H1 (cell line): ENCODE measurements at regions not wholly inside any gene's neighbourhood (a gene's known extent, or its start where the extent isn't known, plus 50 kb on each side); places are given as distances from the start of the nearest gene placed in this dataset.

Source experiments
- CTCF ChIA-PET: fragments of 300-600 bp; sonication (Branson Sonifier 250); formaldehyde crosslinking; loops from one replicate; lab custom pipeline; 2021; ENCODE audit not compliant: partially characterized antibody; lab: Charles Lee
- POLR2A ChIA-PET: fragments of 300-600 bp; sonication (Branson Sonifier 250); formaldehyde crosslinking; loops from one replicate; lab custom pipeline; 2021; ENCODE audit warnings: inconsistent platforms; ENCODE audit not compliant: partially characterized antibody; lab: Charles Lee
- DNase-seq, 2 experiments: peaks; one replicate each; pipeline versions ENCODE4 v3.0.0 to v3.0.0-alpha.2; 2010 to 2022; ENCODE audit warnings: low spot score in 2 of 2, low read depth in 1 of 2, mixed read lengths in 1 of 2
- FAIRE-seq: peaks from 2 replicates; lab custom pipeline; 2011; peaks lifted over from hg19 to GRCh38; lab: Jason Lieb, UNC
- H2AFZ ChIP-seq: 2 replicates; pipeline ENCODE4 v1.8.1; 2012; ENCODE audit warnings: low read length, inconsistent platforms
- H2AK5ac ChIP-seq: 2 replicates; pipeline ENCODE4 v1.6.1; 2013; ENCODE audit warnings: low read depth, low read length
- H2BK120ac ChIP-seq: replicated peaks from 2 replicates; pipeline ENCODE3; 2013; ENCODE audit warnings: low read depth, low read length, inconsistent platforms
- H2BK12ac ChIP-seq: 2 replicates; pipeline ENCODE4 v1.6.1; 2013; ENCODE audit warnings: low read depth, low read length
- H2BK15ac ChIP-seq: 2 replicates; pipeline ENCODE4 v1.6.1; 2013; ENCODE audit warnings: low read length
- H2BK20ac ChIP-seq: 2 replicates; pipeline ENCODE4 v1.6.1; 2013; ENCODE audit warnings: low read length
- H2BK5ac ChIP-seq: 2 replicates; pipeline ENCODE4 v1.6.1; 2013; ENCODE audit warnings: low read depth, low read length
- H3K14ac ChIP-seq: 2 replicates; pipeline ENCODE4 v1.6.1; 2013; ENCODE audit warnings: inconsistent platforms; ENCODE audit not compliant: insufficient read length
- H3K18ac ChIP-seq: 2 replicates; pipeline ENCODE4 v1.6.1; 2013; ENCODE audit warnings: low read length; ENCODE audit errors: extremely low read depth
- H3K23ac ChIP-seq: 2 replicates; pipeline ENCODE4 v1.6.1; 2013; ENCODE audit warnings: inconsistent platforms; ENCODE audit not compliant: insufficient read length
- H3K23me2 ChIP-seq: 2 replicates; pipeline ENCODE4 v1.6.1; 2013; ENCODE audit warnings: low read depth, low read length
- H3K27ac ChIP-seq: 2 replicates; pipeline ENCODE4 v1.6.1; 2011; ENCODE audit warnings: low read depth, low read length, inconsistent platforms
- H3K27me3 ChIP-seq, 4 experiments: replicated peaks in 1 of 4; 1 replicate in 1 of 4; 2 replicates in 3 of 4; pipeline versions ENCODE4 v1.6.1 to v1.8.1; 2011 to 2013; ENCODE audit warnings: low read length in 3 of 4, mild to moderate bottlenecking in 3 of 4, inconsistent platforms in 2 of 4, mixed read lengths in 2 of 4, moderate library complexity in 1 of 4; ENCODE audit not compliant: control insufficient read depth in 3 of 4, insufficient read depth in 3 of 4; ENCODE audit errors: extremely low read depth in 1 of 4
- H3K36me3 ChIP-seq, 4 experiments: 2 replicates each; pipeline versions ENCODE4 v1.6.1 to v1.8.1; 2011 to 2013; ENCODE audit warnings: mild to moderate bottlenecking in 4 of 4, low read length in 3 of 4, moderate library complexity in 2 of 4, control low read depth in 1 of 4, inconsistent platforms in 1 of 4; ENCODE audit not compliant: insufficient read depth in 4 of 4, control insufficient read depth in 2 of 4
- H3K4ac ChIP-seq: replicated peaks from 2 replicates; pipeline ENCODE3; 2013; ENCODE audit warnings: low read length, low read depth, mixed read lengths, inconsistent platforms; ENCODE audit not compliant: insufficient read length
- H3K4me1 ChIP-seq, 4 experiments: replicated peaks in 1 of 4; 1 replicate in 1 of 4; 2 replicates in 3 of 4; pipeline versions ENCODE4 v1.6.1 to v1.8.1; 2011 to 2013; ENCODE audit warnings: low read length in 3 of 4, inconsistent platforms in 2 of 4, mixed read lengths in 1 of 4; ENCODE audit not compliant: insufficient read depth in 4 of 4, control insufficient read depth in 3 of 4
- H3K4me2 ChIP-seq, 2 experiments: 2 replicates each; pipeline versions ENCODE4 v1.6.1 to v1.8.1; 2011 to 2013; ENCODE audit warnings: low read depth in 2 of 2, low read length in 2 of 2, control low read depth in 1 of 2, inconsistent platforms in 1 of 2, mild to moderate bottlenecking in 1 of 2; ENCODE audit not compliant: insufficient read depth in 1 of 2
- H3K4me3 ChIP-seq, 4 experiments: fragments of 200-600, 300-600 bp in 1 of 4; sonication (generic), shearing (Covaris generic), sonication (Bioruptor Twin) in 1 of 4; 2 replicates each; pipeline versions ENCODE4 v1.5.1 to v1.8.1; 2011 to 2016; ENCODE audit warnings: low read length in 4 of 4, low read depth in 3 of 4, control low read depth in 2 of 4, inconsistent platforms in 2 of 4, mild to moderate bottlenecking in 2 of 4, mixed read lengths in 1 of 4, moderate library complexity in 1 of 4; ENCODE audit not compliant: insufficient read depth in 2 of 4; ENCODE audit errors: extremely low read depth in 1 of 4
- H3K56ac ChIP-seq: replicated peaks from 2 replicates; pipeline ENCODE3; 2013; ENCODE audit warnings: low read depth, mild to moderate bottlenecking, mixed read lengths, low read length, inconsistent platforms; ENCODE audit not compliant: insufficient read length
- H3K79me1 ChIP-seq: 2 replicates; pipeline ENCODE4 v1.6.1; 2013; ENCODE audit warnings: low read depth, low read length, control low read depth
- H3K79me2 ChIP-seq, 2 experiments: 2 replicates each; pipeline versions ENCODE4 v1.6.1 to v1.8.1; 2012 to 2013; ENCODE audit warnings: low read length in 2 of 2, mild to moderate bottlenecking in 2 of 2, inconsistent platforms in 1 of 2; ENCODE audit not compliant: insufficient read depth in 2 of 2, control insufficient read depth in 1 of 2
- H3K9ac ChIP-seq, 4 experiments: replicated peaks in 1 of 4; 1 replicate in 1 of 4; 2 replicates in 3 of 4; pipeline versions ENCODE4 v1.6.1 to v1.8.1; 2011 to 2013; ENCODE audit warnings: low read depth in 3 of 4, low read length in 3 of 4, control low read depth in 2 of 4, mild to moderate bottlenecking in 2 of 4, moderate library complexity in 2 of 4, inconsistent platforms in 1 of 4; ENCODE audit errors: extremely low read depth in 1 of 4
- H3K9me3 ChIP-seq, 2 experiments: 2 replicates each; pipeline versions ENCODE4 v1.6.1 to v1.8.1; 2012 to 2013; ENCODE audit warnings: mild to moderate bottlenecking in 2 of 2, moderate library complexity in 2 of 2, control low read depth in 1 of 2, inconsistent platforms in 1 of 2, low read depth in 1 of 2, low read length in 1 of 2, mixed read lengths in 1 of 2; ENCODE audit not compliant: insufficient read depth in 2 of 2
- H4K20me1 ChIP-seq, 2 experiments: replicated peaks in 1 of 2; 2 replicates each; pipeline versions ENCODE3 to v1.8.1; 2011 to 2013; ENCODE audit warnings: inconsistent platforms in 2 of 2, low read length in 2 of 2, mild to moderate bottlenecking in 1 of 2; ENCODE audit not compliant: insufficient read depth in 2 of 2, control insufficient read depth in 1 of 2
- H4K5ac ChIP-seq: 2 replicates; pipeline ENCODE4 v1.6.1; 2013; ENCODE audit warnings: low read length, low read depth, mixed read lengths, inconsistent platforms; ENCODE audit not compliant: insufficient read length
- H4K8ac ChIP-seq: 2 replicates; pipeline ENCODE4 v1.8.0; 2013; ENCODE audit warnings: mild to moderate bottlenecking, moderate library complexity, low read length, inconsistent platforms; ENCODE audit not compliant: insufficient read depth; ENCODE audit errors: extremely low read depth
- H4K91ac ChIP-seq: replicated peaks from 2 replicates; pipeline ENCODE3; 2013; ENCODE audit warnings: low read length, mixed read lengths, inconsistent platforms; ENCODE audit not compliant: insufficient read length
- ATF2 ChIP-seq: IDR thresholded peaks from 2 replicates; pipeline ENCODE4 v1.6.1; 2012; ENCODE audit warnings: low read length, inconsistent platforms
- ATF3 ChIP-seq: IDR thresholded peaks from 2 replicates; pipeline ENCODE4 v1.6.1; 2011; ENCODE audit warnings: low read depth, mild to moderate bottlenecking, low read length; ENCODE audit not compliant: insufficient read depth
- CEBPB ChIP-seq: IDR thresholded peaks from 2 replicates; pipeline ENCODE4 v1.6.1; 2012; ENCODE audit warnings: low read depth, low read length
- CREB1 ChIP-seq: IDR thresholded peaks from 2 replicates; pipeline ENCODE4 v1.6.1; 2012; ENCODE audit warnings: inconsistent platforms
- GTF2F1 ChIP-seq: IDR thresholded peaks from 2 replicates; pipeline ENCODE4 v1.6.1; 2012; ENCODE audit warnings: low read depth, low read length, improper control_type of control experiment, borderline replicate concordance
- HDAC6 ChIP-seq: IDR thresholded peaks from one replicate; pipeline ENCODE4 v1.7.1; 2012; ENCODE audit warnings: low read depth, mild to moderate bottlenecking, inconsistent platforms, low read length, moderate library complexity
- KDM1A ChIP-seq: fragments of 200-600, 300-600 bp; sonication (generic); IDR thresholded peaks from 2 replicates; pipeline ENCODE4 v1.7.1; 2016; ENCODE audit warnings: mild to moderate bottlenecking, low read length, borderline replicate concordance
- NANOG ChIP-seq: IDR thresholded peaks from 2 replicates; pipeline ENCODE4 v1.6.1; 2011; ENCODE audit warnings: low read length, low read depth, mild to moderate bottlenecking, inconsistent platforms; ENCODE audit not compliant: insufficient read depth, poor library complexity, severe bottlenecking
- POLR2AphosphoS5 ChIP-seq: IDR thresholded peaks from 2 replicates; pipeline ENCODE4 v1.6.1; 2011; ENCODE audit warnings: low read depth, low read length
- RXRA ChIP-seq: IDR thresholded peaks from 2 replicates; pipeline ENCODE4 v1.6.1; 2011; ENCODE audit warnings: low read depth, mild to moderate bottlenecking, low read length, moderate library complexity; ENCODE audit not compliant: insufficient read depth
- SIX5 ChIP-seq: IDR thresholded peaks from 2 replicates; pipeline ENCODE4 v1.6.1; 2011; ENCODE audit warnings: mild to moderate bottlenecking, low read depth, low read length
- SUZ12 ChIP-seq: fragments of 200-600 bp; sonication (generic); IDR thresholded peaks from 2 replicates; pipeline ENCODE4 v1.6.1; 2012; ENCODE audit warnings: mild to moderate bottlenecking, inconsistent platforms, low read length, moderate library complexity, mixed read lengths
- TAF1 ChIP-seq: IDR thresholded peaks from 2 replicates; pipeline ENCODE4 v1.6.1; 2011; ENCODE audit warnings: mild to moderate bottlenecking, low read depth, low read length
- TAF7 ChIP-seq: optimal IDR thresholded peaks from 2 replicates; pipeline ENCODE3; 2011; ENCODE audit warnings: low read depth, mild to moderate bottlenecking, inconsistent platforms, low read length, moderate library complexity, borderline replicate concordance
- WGBS, 2 experiments: shearing (Covaris generic) in 1 of 2; methylation state at CpG; one replicate each; pipeline versions ENCODE4 v1.1.6 to v1.1.7; 2013 to 2015; ENCODE audit warnings: low lambda C conversion rate in 2 of 2, mixed read lengths in 2 of 2, inconsistent platforms in 1 of 2, low coverage in 1 of 2, missing lambda C conversion rate in 1 of 2; ENCODE audit not compliant: insufficient replicate concordance in 2 of 2, insufficient coverage in 1 of 2, insufficient read length in 1 of 2; ENCODE audit errors: extremely low coverage in 1 of 2, missing lambda C conversion rate in 1 of 2; 5-methylcytosine and 5-hydroxymethylcytosine counted together

GRCh38 chr13:111644750-111645149 is 324.3 kb downstream of the TEX29 start:
- no peaks in the 10 kb centered on the region for H3K79me1 ChIP-seq
- ChIA-PET CTCF (no interaction called here), POLR2A (no interaction called here)
- H3K4ac ChIP-seq: no peak overlapping the region
- no peak overlapping the region; the same call in 1 of the 2 replicates for H2BK15ac ChIP-seq
- no peak overlapping the region for H3K27ac ChIP-seq
- H3K36me3 ChIP-seq: no peaks in the 10 kb centered on the region
- no peak overlapping the region for H3K56ac ChIP-seq
- H3K9me3 ChIP-seq: no peaks in the 10 kb centered on the region
- H4K8ac ChIP-seq: peak overlapping the region; percentile 80; the same call in 1 of the 2 replicates
- H4K20me1 ChIP-seq: no peaks in the 10 kb centered on the region
- no peak overlapping the region for H3K14ac ChIP-seq
- no peak overlapping the region for H3K18ac ChIP-seq
- no peak overlapping the region for H2BK12ac ChIP-seq
- no peaks in the 10 kb centered on the region for H3K27me3 ChIP-seq
- no peak overlapping the region for H3K23ac ChIP-seq
- DNase-seq: no peak
- H3K4me2 ChIP-seq: no peak overlapping the region
- no peaks in the 10 kb centered on the region for H3K23me2 ChIP-seq
- no peaks in the 10 kb centered on the region for H3K4me1 ChIP-seq
- no peak overlapping the region for H2BK120ac ChIP-seq
- no peak overlapping the region for H4K91ac ChIP-seq
- H2BK5ac ChIP-seq: no peak overlapping the region
- no peak overlapping the region for H4K5ac ChIP-seq
- H3K9ac ChIP-seq: no peak overlapping the region
- no peak overlapping the region for H2AK5ac ChIP-seq
- FAIRE-seq: no peak
- 91% methylated on average over 9 of the region's 16 CpGs; no CpG with 5 or more reads in 1 of the 2 experiments for WGBS, 2 experiments
- no peak overlapping the region for H2BK20ac ChIP-seq
- H2AFZ ChIP-seq: no peak overlapping the region
- no peak overlapping the region for H3K4me3 ChIP-seq
- H3K79me2 ChIP-seq: no peaks in the 10 kb centered on the region
- TF ChIP-seq ATF3 (no peak), HDAC6 (no peak), GTF2F1 (no peak), CREB1 (no peak), ATF2 (no peak), NANOG (no peak), TAF7 (no peak), SIX5 (no peak), KDM1A (no peak), RXRA (no peak), TAF1 (no peak), SUZ12 (no peak), CEBPB (no peak), POLR2AphosphoS5 (no peak)
